Astrocyte (in vitro differentiated cells and primary cell): ENCODE measurements at regions not wholly inside any gene's neighbourhood (a gene's known extent, or its start where the extent isn't known, plus 50 kb on each side); places are given as distances from the start of the nearest gene placed in this dataset.

ENCODE experiments used
- CTCF ChIP-seq: IDR thresholded peaks from 2 replicates; pipeline ENCODE4 v1.5.1; 2011; ENCODE audit warnings: low read depth, mild to moderate bottlenecking, inconsistent platforms, low read length, moderate library complexity; ENCODE audit not compliant: insufficient read depth
- EZH2 ChIP-seq: IDR thresholded peaks from 2 replicates; pipeline ENCODE4 v1.6.1; 2012; ENCODE audit warnings: mild to moderate bottlenecking, low read length, inconsistent platforms; ENCODE audit not compliant: insufficient read depth

GRCh38 chr10:108338146-108338545 lies 1173.6 kb upstream of the SORCS1 start:
- TF ChIP-seq EZH2 (no peak), CTCF (no peak)
